NT2/D1 (cell line): ENCODE measurements at regions not wholly inside any gene's neighbourhood (a gene's known extent, or its start where the extent isn't known, plus 50 kb on each side); places are given as distances from the start of the nearest gene placed in this dataset.

Experiments used
- DNase-seq: peaks from one replicate; pipeline ENCODE4 v3.0.0-alpha.2; 2011; ENCODE audit warnings: low read depth, low spot score
- H3K27me3 ChIP-seq: 2 replicates; pipeline ENCODE4 v1.6.0; 2011; ENCODE audit warnings: mild to moderate bottlenecking; ENCODE audit not compliant: insufficient read length, insufficient read depth
- H3K36me3 ChIP-seq: 2 replicates; pipeline ENCODE4 v1.6.1; 2011; ENCODE audit warnings: mild to moderate bottlenecking, low read length, mixed read lengths; ENCODE audit not compliant: insufficient read depth, insufficient read length
- H3K4me1 ChIP-seq: 2 replicates; pipeline ENCODE4 v1.5.1; 2011; ENCODE audit not compliant: insufficient read depth, insufficient read length
- H3K4me3 ChIP-seq: 2 replicates; pipeline ENCODE4 v1.5.1; 2011; ENCODE audit warnings: low read depth; ENCODE audit not compliant: insufficient read length
- H3K9ac ChIP-seq: 2 replicates; pipeline ENCODE4 v1.6.0; 2011; ENCODE audit warnings: low read depth; ENCODE audit not compliant: insufficient read length
- H3K9me3 ChIP-seq: 2 replicates; pipeline ENCODE4 v1.5.1; 2011; ENCODE audit warnings: mild to moderate bottlenecking, low read length; ENCODE audit not compliant: insufficient read depth
- SUZ12 ChIP-seq: IDR thresholded peaks from 2 replicates; pipeline ENCODE4 v1.6.1; 2011; ENCODE audit not compliant: insufficient read length, insufficient read depth; ENCODE audit errors: extremely low read depth
- YY1 ChIP-seq: IDR thresholded peaks from 2 replicates; pipeline ENCODE4 v1.6.1; 2011; ENCODE audit not compliant: insufficient read length, insufficient read depth
- ZNF274 ChIP-seq: IDR thresholded peaks from 2 replicates; pipeline ENCODE4 v1.6.1; 2011; ENCODE audit warnings: mild to moderate bottlenecking, low read depth, low read length

DNA sequence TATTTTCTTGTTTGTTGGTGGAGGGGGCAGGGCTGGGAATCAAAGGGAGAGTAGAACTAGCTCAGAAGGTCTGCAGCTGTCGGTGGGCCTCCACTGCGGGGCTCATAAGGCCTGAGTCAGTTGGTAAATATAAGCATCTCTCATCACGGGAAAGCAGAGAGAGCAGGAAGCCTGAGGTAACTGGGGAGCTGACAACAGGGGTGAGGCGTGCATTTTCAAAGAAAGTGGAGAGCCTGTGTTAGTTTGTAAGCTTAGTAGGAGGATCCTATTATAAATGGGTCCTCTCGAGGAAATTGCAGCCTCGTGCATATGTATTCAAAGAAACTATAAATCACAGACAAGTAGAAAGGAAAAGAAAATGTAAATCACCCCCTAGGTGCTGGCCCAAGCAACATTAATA lies 221.0 kb upstream of the CDH13 start:
- H3K9me3 ChIP-seq, result no peaks in the 10 kb centered on the region
- H3K36me3 ChIP-seq, result no peaks in the 10 kb centered on the region
- no peaks in the 10 kb centered on the region for H3K4me1 ChIP-seq
- no peak overlapping the region for H3K9ac ChIP-seq
- DNase-seq, result no peak
- TF ChIP-seq SUZ12, result no peak
- TF ChIP-seq YY1, result no peak
- TF ChIP-seq ZNF274, result no peak
- H3K4me3 ChIP-seq, result no peak overlapping the region
- no peaks in the 10 kb centered on the region for H3K27me3 ChIP-seq

DNA sequence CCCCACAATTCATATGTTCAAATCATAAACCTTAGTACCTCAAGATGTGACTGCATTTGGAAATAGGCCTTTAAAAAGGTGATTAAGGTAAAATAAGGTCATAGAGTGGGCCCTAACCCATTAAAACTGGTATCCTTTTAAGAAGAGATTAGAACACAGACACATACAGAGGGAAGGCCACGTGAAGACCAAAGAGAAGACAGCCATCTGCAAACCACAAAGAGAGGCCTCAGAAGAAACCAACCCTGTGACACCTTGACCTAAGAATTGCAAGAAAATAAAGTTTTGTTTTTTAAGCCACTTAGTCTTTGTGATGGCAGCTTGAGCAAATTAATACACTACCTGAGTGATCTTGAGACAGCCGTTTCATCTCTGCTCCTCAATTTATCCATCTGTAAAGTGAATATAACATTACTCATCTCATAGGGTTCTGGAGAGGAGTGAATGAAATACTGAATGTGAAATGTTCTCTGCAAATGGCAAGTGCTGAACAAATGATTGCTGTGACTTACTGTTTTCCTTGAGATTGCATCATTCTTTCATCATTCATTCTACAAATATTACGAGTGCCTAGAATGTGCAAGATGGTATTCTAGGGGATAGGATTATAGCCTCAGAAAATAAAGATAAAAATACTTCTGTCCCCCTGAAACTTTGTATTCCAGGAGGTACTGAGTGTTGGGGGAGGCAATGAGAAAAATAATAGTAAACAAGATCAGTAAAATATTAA lies 222.0 kb upstream of the CDH13 start:
- Histone ChIP-seq H3K9me3 (no peaks in the 10 kb centered on the region), H3K4me1 (no peaks in the 10 kb centered on the region), H3K27me3 (no peaks in the 10 kb centered on the region), H3K36me3 (no peaks in the 10 kb centered on the region), H3K4me3 (no peak overlapping the region), H3K9ac (no peak overlapping the region)
- TF ChIP-seq YY1, result no peak
- no peak for TF ChIP-seq ZNF274
- no peak for TF ChIP-seq SUZ12
- DNase-seq, result no peak

DNA sequence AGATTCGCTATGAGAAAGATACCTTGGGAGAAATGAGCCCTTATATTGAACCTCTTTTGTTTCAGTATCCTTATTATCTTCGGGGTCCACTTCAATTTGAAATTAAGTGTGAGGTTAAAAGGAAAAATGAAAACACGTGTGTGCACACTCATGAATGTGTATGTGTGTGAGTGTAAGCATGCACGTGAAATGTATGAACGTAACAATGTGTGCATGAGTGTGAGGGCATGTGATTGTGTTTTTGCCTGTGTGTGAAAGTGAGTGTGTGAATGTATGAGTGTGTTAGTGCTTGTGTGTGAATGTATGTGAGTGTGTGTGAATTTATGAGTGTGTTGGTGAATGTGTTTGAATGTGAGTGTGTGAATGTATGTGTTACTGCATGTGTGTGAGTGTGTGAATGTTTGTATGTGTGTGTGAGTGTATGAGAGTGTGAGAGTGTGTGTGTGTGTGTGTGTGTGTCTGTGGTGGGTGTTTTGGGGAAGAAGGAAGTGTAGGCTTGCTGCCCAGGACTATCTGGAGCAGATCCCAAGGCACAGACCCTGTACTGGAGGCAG lies 224.0 kb upstream of the CDH13 start:
- no peaks in the 10 kb centered on the region for H3K36me3 ChIP-seq
- peaks cover 6% of the 10 kb centered on the region; the same call in 1 of the 2 replicates for H3K9me3 ChIP-seq
- no peak overlapping the region for H3K4me3 ChIP-seq
- no peak for DNase-seq
- H3K9ac ChIP-seq, result no peak overlapping the region
- no peaks in the 10 kb centered on the region for H3K4me1 ChIP-seq
- no peaks in the 10 kb centered on the region for H3K27me3 ChIP-seq
- TF ChIP-seq SUZ12, result no peak
- no peak for TF ChIP-seq ZNF274
- TF ChIP-seq YY1, result no peak

DNA sequence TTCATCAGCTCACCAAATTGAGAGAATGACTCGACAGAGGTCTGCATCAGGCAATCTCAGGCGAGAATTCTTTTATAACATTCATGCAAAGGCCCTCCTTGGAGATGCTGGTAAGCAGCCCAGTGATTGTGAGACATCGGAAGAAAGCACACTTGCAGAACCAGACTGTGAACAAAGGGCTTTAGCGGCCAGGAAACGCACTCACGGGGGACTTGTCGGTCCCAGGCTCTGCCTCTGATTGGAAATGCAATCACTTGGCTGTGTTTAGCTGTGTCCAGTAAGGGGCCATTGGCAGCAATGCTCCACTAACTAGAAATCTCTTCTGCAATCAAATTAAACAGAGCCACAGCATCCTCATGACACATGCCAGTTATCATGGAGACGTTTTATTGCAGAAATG lies 226.7 kb upstream of the CDH13 start:
- DNase-seq, result no peak
- peaks cover 6% of the 10 kb centered on the region; the same call in 1 of the 2 replicates for H3K9me3 ChIP-seq
- no peaks in the 10 kb centered on the region for H3K36me3 ChIP-seq
- no peak overlapping the region for H3K4me3 ChIP-seq
- no peaks in the 10 kb centered on the region for H3K27me3 ChIP-seq
- H3K4me1 ChIP-seq, result no peaks in the 10 kb centered on the region
- H3K9ac ChIP-seq, result no peak overlapping the region
- TF ChIP-seq SUZ12 (no peak), ZNF274 (no peak), YY1 (no peak)

DNA sequence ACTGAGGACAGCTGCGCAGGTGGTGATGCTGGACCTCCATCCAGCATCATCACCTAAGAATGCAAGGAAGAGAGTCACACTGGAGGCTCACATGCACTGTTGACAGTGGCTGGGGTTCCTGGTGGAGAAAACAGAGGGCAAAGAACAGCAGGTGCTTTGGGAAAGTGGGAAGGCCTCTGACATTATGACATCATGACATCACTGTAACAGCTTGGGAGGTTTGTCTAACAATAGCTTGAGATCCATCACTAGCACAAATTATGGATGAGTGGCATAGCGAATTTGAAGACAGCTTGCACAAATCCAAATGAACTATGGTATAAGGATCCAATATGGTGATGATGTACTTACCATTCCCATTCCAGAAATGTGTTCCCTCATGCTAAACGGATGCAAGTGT lies 226.5 kb upstream of the MPHOSPH6 start:
- Histone ChIP-seq H3K9me3 (peaks cover 6% of the 10 kb centered on the region; the same call in 1 of the 2 replicates), H3K4me1 (no peaks in the 10 kb centered on the region), H3K4me3 (no peak overlapping the region), H3K9ac (no peak overlapping the region), H3K27me3 (no peaks in the 10 kb centered on the region), H3K36me3 (no peaks in the 10 kb centered on the region)
- TF ChIP-seq ZNF274 (no peak), YY1 (no peak), SUZ12 (no peak)
- no peak for DNase-seq

DNA sequence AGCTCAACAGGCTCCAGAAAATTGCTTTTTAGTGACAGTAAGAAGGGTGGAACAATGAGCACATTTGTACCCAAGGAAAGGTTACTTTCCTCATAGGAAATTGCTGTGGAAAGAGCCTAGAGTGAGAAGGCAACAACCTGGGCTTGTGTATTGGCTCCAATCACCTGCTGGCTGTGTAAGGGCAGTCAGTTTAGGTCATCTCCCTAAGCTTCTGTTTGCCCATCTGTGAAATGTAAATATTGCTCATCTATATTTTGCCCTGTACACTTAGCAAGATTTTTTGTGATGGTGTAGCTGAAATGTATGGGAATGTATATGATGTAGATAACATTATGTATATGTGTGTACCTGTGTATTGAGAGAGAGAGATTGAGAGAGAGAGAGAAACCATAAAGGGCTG lies 225.2 kb upstream of the MPHOSPH6 start:
- Histone ChIP-seq H3K4me3 (no peak overlapping the region), H3K36me3 (no peaks in the 10 kb centered on the region), H3K4me1 (no peaks in the 10 kb centered on the region), H3K27me3 (no peaks in the 10 kb centered on the region), H3K9me3 (peaks cover 6% of the 10 kb centered on the region; the same call in 1 of the 2 replicates), H3K9ac (no peak overlapping the region)
- DNase-seq, result no peak
- TF ChIP-seq ZNF274, result no peak
- TF ChIP-seq YY1, result no peak
- TF ChIP-seq SUZ12, result no peak

DNA sequence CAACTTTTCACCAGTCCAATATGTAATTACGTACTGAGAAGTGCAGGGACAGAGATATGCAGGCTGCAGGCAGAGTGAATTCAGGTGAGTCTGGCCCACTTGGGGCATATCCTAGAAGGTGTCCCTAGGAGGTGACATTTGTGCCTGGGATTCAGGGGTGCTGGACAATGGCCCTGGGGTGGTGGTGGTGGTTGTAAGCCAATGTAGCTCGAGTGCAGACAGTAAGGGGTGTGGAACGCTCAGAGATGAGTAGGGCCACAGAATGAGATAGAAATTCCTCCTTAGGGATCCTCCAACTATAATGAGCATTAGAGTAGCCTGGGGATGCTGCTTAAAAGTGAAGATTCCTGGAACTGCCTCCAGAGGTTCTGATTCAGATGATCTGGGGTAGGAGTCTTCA lies 221.7 kb upstream of the MPHOSPH6 start:
- Histone ChIP-seq H3K9me3 (no peaks in the 10 kb centered on the region), H3K4me1 (no peaks in the 10 kb centered on the region), H3K36me3 (no peaks in the 10 kb centered on the region), H3K4me3 (no peak overlapping the region), H3K27me3 (no peaks in the 10 kb centered on the region), H3K9ac (no peak overlapping the region)
- DNase-seq, result no peak
- no peak for TF ChIP-seq ZNF274
- no peak for TF ChIP-seq SUZ12
- no peak for TF ChIP-seq YY1
